Right lobe of liver (tissue), 4 donors: ENCODE measurements at regions not wholly inside any gene's neighbourhood (a gene's known extent, or its start where the extent isn't known, plus 50 kb on each side); places are given as distances from the start of the nearest gene placed in this dataset.

Source experiments
- POLR2A ChIP-seq: fragments of 450-650 bp; IDR thresholded peaks from one replicate; pipeline ENCODE4 v1.6.1; 2017; ENCODE audit warnings: antibody characterized with exemption, mild to moderate bottlenecking
- TF ChIP-seq, protein P1 (sequence below), 4 donors: fragments of 200-600 bp in 3 of 4; fragments of 450-650 bp in 1 of 4; IDR thresholded peaks; one replicate each; pipeline versions ENCODE4 v1.5.1 to v1.8.0; 2016 to 2022; ENCODE audit warnings: antibody characterized with exemption in 4 of 4, mild to moderate bottlenecking in 2 of 4
- donor health status: DM: no; HTN: no; CAD: no.
- donor health status: DM: no; HTN: no; CAD: no.
- donor health status: DM: no; HTN: yes; CAD: no.

DNA sequence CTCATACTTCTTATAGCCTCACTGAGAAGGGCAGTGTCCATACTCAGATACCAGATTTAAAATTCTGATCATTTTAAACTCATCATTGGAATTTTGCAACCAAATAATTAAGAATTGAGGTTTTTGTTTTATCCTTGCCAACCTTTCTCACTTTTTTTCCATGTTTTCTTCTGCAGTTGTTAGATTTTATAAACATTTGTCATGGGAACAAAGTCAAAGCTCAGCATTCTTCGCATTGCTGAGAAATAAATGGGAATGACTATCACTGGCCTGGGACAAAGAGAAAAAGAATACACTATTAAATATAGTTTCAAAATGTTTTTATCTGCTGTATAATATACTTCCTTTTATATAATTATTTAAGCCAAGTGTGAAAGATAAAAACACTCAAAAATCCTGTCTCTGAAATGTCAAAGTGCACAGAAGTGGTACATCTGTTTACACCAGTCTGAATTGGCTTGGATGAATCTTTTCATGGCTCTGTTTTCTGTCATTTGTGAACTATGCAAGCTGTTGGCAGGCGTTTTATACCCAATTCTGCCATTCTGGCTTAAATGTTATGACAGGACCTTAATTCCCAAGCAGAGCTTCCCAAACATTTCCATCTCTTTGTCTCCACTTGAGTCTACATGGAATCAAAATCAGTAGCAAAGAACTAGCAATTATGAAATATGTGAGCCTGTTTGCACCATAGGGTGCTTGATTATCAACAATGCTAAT lies 249.3 kb upstream of the SYT4 start:
- TF ChIP-seq POLR2A: no peak
- TF ChIP-seq, protein P1, sequence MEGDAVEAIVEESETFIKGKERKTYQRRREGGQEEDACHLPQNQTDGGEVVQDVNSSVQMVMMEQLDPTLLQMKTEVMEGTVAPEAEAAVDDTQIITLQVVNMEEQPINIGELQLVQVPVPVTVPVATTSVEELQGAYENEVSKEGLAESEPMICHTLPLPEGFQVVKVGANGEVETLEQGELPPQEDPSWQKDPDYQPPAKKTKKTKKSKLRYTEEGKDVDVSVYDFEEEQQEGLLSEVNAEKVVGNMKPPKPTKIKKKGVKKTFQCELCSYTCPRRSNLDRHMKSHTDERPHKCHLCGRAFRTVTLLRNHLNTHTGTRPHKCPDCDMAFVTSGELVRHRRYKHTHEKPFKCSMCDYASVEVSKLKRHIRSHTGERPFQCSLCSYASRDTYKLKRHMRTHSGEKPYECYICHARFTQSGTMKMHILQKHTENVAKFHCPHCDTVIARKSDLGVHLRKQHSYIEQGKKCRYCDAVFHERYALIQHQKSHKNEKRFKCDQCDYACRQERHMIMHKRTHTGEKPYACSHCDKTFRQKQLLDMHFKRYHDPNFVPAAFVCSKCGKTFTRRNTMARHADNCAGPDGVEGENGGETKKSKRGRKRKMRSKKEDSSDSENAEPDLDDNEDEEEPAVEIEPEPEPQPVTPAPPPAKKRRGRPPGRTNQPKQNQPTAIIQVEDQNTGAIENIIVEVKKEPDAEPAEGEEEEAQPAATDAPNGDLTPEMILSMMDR (IDR thresholded peaks at IDR 0.05): no peak
